IMR-90 (cell line): ENCODE measurements at regions not wholly inside any gene's neighbourhood (a gene's known extent, or its start where the extent isn't known, plus 50 kb on each side); places are given as distances from the start of the nearest gene placed in this dataset.

Experiments used
- ATAC-seq: fragments of 200-7000 bp; cut with Tn5 transposase; 2 replicates; pipeline ENCODE4 v1.9.1; 2020; ENCODE audit warnings: low read depth, mild to moderate bottlenecking, moderate library complexity
- BruUV-seq: library from RNA; stranded (reverse); fragments of 400-500 nt; replicated peaks from 2 replicates; lab custom pipeline; 2021; lab: Mats Ljungman, UMichigan
- CTCF ChIA-PET: fragments of 300-600 bp; formaldehyde crosslinking; extraction: SDS; loops from one replicate; lab custom pipeline; 2021; ENCODE audit warnings: antibody characterized with exemption; lab: Yijun Ruan, JAX
- POLR2A ChIA-PET: fragments of 300-600 bp; sonication (Branson Sonifier 250); formaldehyde crosslinking; loops from one replicate; lab custom pipeline; 2022; ENCODE audit warnings: antibody characterized with exemption; ENCODE audit not compliant: unreplicated experiment; lab: Charles Lee
- DNase-seq: peaks from one replicate; pipeline ENCODE4 v3.0.0; 2013
- H2AFZ ChIP-seq: replicated peaks from 2 replicates; pipeline ENCODE3; 2013; ENCODE audit warnings: low read length, mild to moderate bottlenecking; ENCODE audit not compliant: poor library complexity
- H2AK5ac ChIP-seq: 2 replicates; pipeline ENCODE4 v1.6.1; 2013; ENCODE audit warnings: low read depth, low read length, inconsistent platforms
- H2AK9ac ChIP-seq: replicated peaks from 2 replicates; pipeline ENCODE3; 2013; ENCODE audit warnings: mild to moderate bottlenecking, low read depth, low read length, moderate library complexity; ENCODE audit not compliant: poor library complexity
- H2BK120ac ChIP-seq: 2 replicates; pipeline ENCODE4 v1.6.1; 2013; ENCODE audit warnings: low read depth, low read length, inconsistent platforms
- H2BK15ac ChIP-seq: 3 replicates; pipeline ENCODE4 v1.6.1; 2013; ENCODE audit warnings: low read depth, low read length, inconsistent platforms
- H2BK20ac ChIP-seq: 2 replicates; pipeline ENCODE4 v1.6.1; 2013; ENCODE audit warnings: low read depth, mild to moderate bottlenecking, inconsistent platforms, low read length, moderate library complexity
- H2BK5ac ChIP-seq: 2 replicates; pipeline ENCODE4 v1.6.1; 2013; ENCODE audit warnings: mild to moderate bottlenecking, low read depth, low read length, inconsistent platforms; ENCODE audit not compliant: poor library complexity, severe bottlenecking
- H3K14ac ChIP-seq: replicated peaks from 2 replicates; pipeline ENCODE4 v1.6.1; 2013; ENCODE audit warnings: low read depth, low read length, inconsistent platforms
- H3K18ac ChIP-seq: 2 replicates; pipeline ENCODE4 v1.6.1; 2013; ENCODE audit warnings: low read depth, low read length, control low read depth
- H3K23ac ChIP-seq: 2 replicates; pipeline ENCODE4 v1.6.1; 2013; ENCODE audit warnings: low read depth, low read length, inconsistent platforms
- H3K27ac ChIP-seq: 2 replicates; pipeline ENCODE4 v1.5.1; 2013; ENCODE audit warnings: mild to moderate bottlenecking, control low read depth, low read length; ENCODE audit not compliant: insufficient read depth
- H3K27me3 ChIP-seq: 2 replicates; pipeline ENCODE4 v1.6.1; 2013; ENCODE audit warnings: low read length; ENCODE audit not compliant: control insufficient read depth, insufficient read depth
- H3K36me3 ChIP-seq: 2 replicates; pipeline ENCODE4 v1.6.1; 2013; ENCODE audit warnings: low read length, mixed read lengths; ENCODE audit not compliant: control insufficient read depth, insufficient read depth
- H3K4ac ChIP-seq: 2 replicates; pipeline ENCODE4 v1.6.1; 2013; ENCODE audit warnings: low read depth, low read length, inconsistent platforms
- H3K4me1 ChIP-seq: 2 replicates; pipeline ENCODE4 v1.6.1; 2013; ENCODE audit warnings: low read length, mixed read lengths; ENCODE audit not compliant: control insufficient read depth, insufficient read depth
- H3K4me2 ChIP-seq: 2 replicates; pipeline ENCODE4 v1.6.1; 2013; ENCODE audit warnings: low read depth, mild to moderate bottlenecking, control low read depth, low read length, moderate library complexity
- H3K4me3 ChIP-seq: 2 replicates; pipeline ENCODE4 v1.5.1; 2013; ENCODE audit warnings: low read depth, mild to moderate bottlenecking, control low read depth, low read length, moderate library complexity; ENCODE audit not compliant: insufficient read depth
- H3K56ac ChIP-seq: 2 replicates; pipeline ENCODE4 v1.6.1; 2013; ENCODE audit warnings: low read length, inconsistent platforms; ENCODE audit not compliant: insufficient read depth; ENCODE audit errors: extremely low read depth
- H3K79me1 ChIP-seq, 2 experiments: 2 replicates each; pipeline ENCODE4 v1.6.1; 2013; ENCODE audit warnings: low read length in 2 of 2, inconsistent platforms in 1 of 2, low read depth in 1 of 2
- H3K9ac ChIP-seq: 2 replicates; pipeline ENCODE4 v1.6.1; 2013; ENCODE audit warnings: low read depth, low read length, control low read depth
- H3K9me1 ChIP-seq: 2 replicates; pipeline ENCODE4 v1.6.1; 2013; ENCODE audit warnings: low read length, inconsistent platforms; ENCODE audit not compliant: insufficient read depth
- H3K9me3 ChIP-seq: 2 replicates; pipeline ENCODE4 v1.6.1; 2013; ENCODE audit warnings: low read length; ENCODE audit not compliant: control insufficient read depth, insufficient read depth
- H4K20me1 ChIP-seq: 2 replicates; pipeline ENCODE4 v1.6.1; 2013; ENCODE audit warnings: low read length, inconsistent platforms; ENCODE audit not compliant: insufficient read depth
- H4K5ac ChIP-seq: 2 replicates; pipeline ENCODE4 v1.6.1; 2013; ENCODE audit warnings: mild to moderate bottlenecking, low read depth, low read length, control low read depth
- H4K8ac ChIP-seq, 2 experiments: 2 replicates each; pipeline ENCODE4 v1.6.1; 2013; ENCODE audit warnings: low read depth in 2 of 2, low read length in 2 of 2, control low read depth in 1 of 2, inconsistent platforms in 1 of 2
- H4K91ac ChIP-seq: 2 replicates; pipeline ENCODE4 v1.6.1; 2013; ENCODE audit warnings: low read depth, low read length, inconsistent platforms; ENCODE audit not compliant: insufficient read depth
- CEBPB ChIP-seq: IDR thresholded peaks from 2 replicates; pipeline ENCODE4 v1.6.1; 2012; ENCODE audit warnings: low read depth, low read length, improper control_type of control experiment
- NFE2L2 ChIP-seq: fragments of 150-350 bp; IDR thresholded peaks from 2 replicates; pipeline ENCODE4 v1.6.1; 2016; ENCODE audit warnings: low read depth, mild to moderate bottlenecking, low read length
- SMC3 ChIP-seq: fragments of 150-350 bp; IDR thresholded peaks from 2 replicates; pipeline ENCODE4 v1.6.1; 2016; ENCODE audit warnings: low read depth, mild to moderate bottlenecking, antibody characterized with exemption, low read length, moderate library complexity
- USF2 ChIP-seq: fragments of 150-350 bp; IDR thresholded peaks from 2 replicates; pipeline ENCODE4 v1.6.1; 2017; ENCODE audit warnings: mild to moderate bottlenecking, antibody characterized with exemption, low read length, low read depth
- WGBS, 2 experiments: methylation state at CpG; one replicate each; pipeline versions ENCODE4 v1.1.5 to v1.1.7; 2013; ENCODE audit warnings: missing lambda C conversion rate in 2 of 2; ENCODE audit not compliant: insufficient read length in 1 of 2; ENCODE audit errors: extremely low coverage in 2 of 2; 5-methylcytosine and 5-hydroxymethylcytosine counted together
- dilution Hi-C: fragments of 300-500 bp; cut with HindIII; formaldehyde crosslinking; loops from one replicate; pipeline ENCODE4 v1.14.3; 2018; ENCODE audit warnings: low sequenced_read_pairs; ENCODE audit not compliant: unreplicated experiment
- in situ Hi-C: fragments of 300-500 bp; cut with MboI; formaldehyde crosslinking; loops from 3 replicates; pipeline ENCODE4 v1.14.3; 2019; ENCODE audit warnings: low sequenced_read_pairs, inconsistent platforms, mixed read lengths
- intact Hi-C: fragments of 100-400 bp; cut with micrococcal nuclease; formaldehyde crosslinking; loops from 2 replicates; pipeline ENCODE4 v1.10.0; 2022

- Histone ChIP-seq H3K27ac (no peak overlapping the region), H4K8ac (no peak overlapping the region), H3K79me1 (no peaks in the 10 kb centered on the region), H4K20me1 (no peaks in the 10 kb centered on the region), H3K4me2 (no peak overlapping the region), H3K4me3 (no peak overlapping the region), H2BK120ac (no peak overlapping the region), H3K18ac (no peak overlapping the region), H3K9me3 (no peaks in the 10 kb centered on the region), H3K9ac (no peak overlapping the region), H3K56ac (no peak overlapping the region), H2BK15ac (no peak overlapping the region), H3K36me3 (no peaks in the 10 kb centered on the region), H3K14ac (no peak overlapping the region), H4K91ac (no peak overlapping the region), H3K4me1 (no peaks in the 10 kb centered on the region), H2AFZ (no peak overlapping the region), H3K23ac (no peak overlapping the region), H2BK20ac (no peak overlapping the region), H2AK9ac (no peak overlapping the region), H3K27me3 (no peaks in the 10 kb centered on the region), H2AK5ac (no peak overlapping the region), H2BK5ac (no peak overlapping the region), H4K5ac (no peak overlapping the region), H3K4ac (no peak overlapping the region), H3K9me1 (no peaks in the 10 kb centered on the region)
- intact Hi-C loops = no loop called here
- TF ChIP-seq SMC3 = no peak
- no peak for TF ChIP-seq NFE2L2
- no peak for TF ChIP-seq USF2
- TF ChIP-seq CEBPB = no peak
- POLR2A ChIA-PET = no interaction called here
- BruUV-seq = no TSS peak
- WGBS, 2 experiments = no CpG with 5 or more reads among the region's 3 CpGs
- dilution Hi-C loops = no loop called here
- in situ Hi-C loops = no loop called here
- CTCF ChIA-PET = no interaction called here
- ATAC-seq = no peak
- no peak for DNase-seq
Measured at GRCh38 chr6:81086991-81087390, 665.5 kb downstream of the TENT5A start.
